Keratinocyte (primary cell): ENCODE measurements at regions not wholly inside any gene's neighbourhood (a gene's known extent, or its start where the extent isn't known, plus 50 kb on each side); places are given as distances from the start of the nearest gene placed in this dataset.

ENCODE experiments used
- CTCF ChIP-seq, 3 experiments: IDR thresholded peaks in 1 of 3; conservative IDR thresholded peaks in 1 of 3; optimal IDR thresholded peaks in 1 of 3; 2 replicates in 2 of 3; 3 replicates in 1 of 3; pipeline versions ENCODE3 to v1.5.1; 2011; ENCODE audit warnings: low read length in 3 of 3, mild to moderate bottlenecking in 3 of 3, moderate library complexity in 2 of 3, control low read depth in 1 of 3, inconsistent platforms in 1 of 3; ENCODE audit not compliant: insufficient read depth in 2 of 3; ENCODE audit errors: extremely low read depth in 1 of 3
- EZH2 ChIP-seq: IDR thresholded peaks from one replicate; pipeline ENCODE4 v1.6.1; 2012; ENCODE audit warnings: inconsistent platforms, mild to moderate bottlenecking, low read length, moderate library complexity

GRCh38 chr2:142234741-142235140, 103.9 kb upstream of the LRP1B start:
- TF ChIP-seq CTCF (optimal IDR thresholded peaks at IDR 0.05 in 1 of 3, IDR thresholded peaks at IDR 0.05 in 1 of 3, conservative IDR thresholded peaks at IDR 0.05 in 1 of 3; ENCODE audit: extremely low read depth in 1 of 3, insufficient read depth in 2 of 3, low read length in 3 of 3) (no peak), EZH2 (no peak)
